ENCODE measurements at regions not wholly inside any gene's neighbourhood (a gene's known extent, or its start where the extent isn't known, plus 50 kb on each side); places are given as distances from the start of the nearest gene placed in this dataset.

DNA sequence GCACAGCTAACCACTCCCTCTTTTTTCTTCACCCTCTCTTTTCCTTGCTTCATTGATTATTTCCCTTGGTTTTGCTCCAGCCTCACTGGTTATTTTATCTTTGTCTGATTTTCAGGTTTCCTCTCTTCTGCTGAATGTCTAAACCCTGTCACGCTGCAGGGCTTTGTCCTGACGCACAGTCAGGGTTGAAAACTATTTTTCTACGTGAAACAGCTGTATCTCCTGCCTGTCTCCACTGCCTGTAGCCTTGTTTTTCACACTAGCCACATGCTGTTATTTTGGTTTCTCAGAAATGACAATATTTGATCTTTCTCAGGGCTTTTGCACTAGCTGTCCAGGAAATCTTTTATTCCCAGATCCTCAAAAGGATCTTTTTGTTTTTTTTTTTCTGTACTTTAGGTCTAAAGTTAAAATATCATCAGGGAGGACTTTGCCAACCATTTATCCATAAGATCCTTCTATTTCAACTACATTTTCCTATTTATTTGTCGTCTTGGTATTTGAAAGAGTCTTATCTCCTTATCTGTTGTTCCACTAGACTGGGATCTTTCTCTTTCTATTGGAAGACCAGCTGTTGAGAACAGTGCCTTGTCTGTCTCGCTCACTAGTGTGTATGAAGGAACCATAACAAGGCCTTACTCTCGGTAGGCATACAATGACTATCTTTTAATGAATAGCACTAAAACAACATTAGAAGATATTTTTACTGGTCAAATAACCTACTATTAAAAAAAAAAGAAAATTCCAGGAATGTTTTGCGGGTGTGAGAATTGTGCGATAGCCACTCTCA is 164.3 kb downstream of the PDHA2 start:
- TF ChIP-seq, protein P1, sequence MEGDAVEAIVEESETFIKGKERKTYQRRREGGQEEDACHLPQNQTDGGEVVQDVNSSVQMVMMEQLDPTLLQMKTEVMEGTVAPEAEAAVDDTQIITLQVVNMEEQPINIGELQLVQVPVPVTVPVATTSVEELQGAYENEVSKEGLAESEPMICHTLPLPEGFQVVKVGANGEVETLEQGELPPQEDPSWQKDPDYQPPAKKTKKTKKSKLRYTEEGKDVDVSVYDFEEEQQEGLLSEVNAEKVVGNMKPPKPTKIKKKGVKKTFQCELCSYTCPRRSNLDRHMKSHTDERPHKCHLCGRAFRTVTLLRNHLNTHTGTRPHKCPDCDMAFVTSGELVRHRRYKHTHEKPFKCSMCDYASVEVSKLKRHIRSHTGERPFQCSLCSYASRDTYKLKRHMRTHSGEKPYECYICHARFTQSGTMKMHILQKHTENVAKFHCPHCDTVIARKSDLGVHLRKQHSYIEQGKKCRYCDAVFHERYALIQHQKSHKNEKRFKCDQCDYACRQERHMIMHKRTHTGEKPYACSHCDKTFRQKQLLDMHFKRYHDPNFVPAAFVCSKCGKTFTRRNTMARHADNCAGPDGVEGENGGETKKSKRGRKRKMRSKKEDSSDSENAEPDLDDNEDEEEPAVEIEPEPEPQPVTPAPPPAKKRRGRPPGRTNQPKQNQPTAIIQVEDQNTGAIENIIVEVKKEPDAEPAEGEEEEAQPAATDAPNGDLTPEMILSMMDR (IDR thresholded peaks at IDR 0.05): no peak
- no peak for TF ChIP-seq POLR2A (IDR thresholded peaks at IDR 0.05)
